Cerebellar nuclear complex (tissue), 1 donor: ENCODE measurements at regions not wholly inside any gene's neighbourhood (a gene's known extent, or its start where the extent isn't known, plus 50 kb on each side); places are given as distances from the start of the nearest gene placed in this dataset.

Source experiments
- DNase-seq, 2 experiments: peaks; one replicate each; lab custom pipeline; 2025; lab: John Stamatoyannopoulos, UW

GRCh38 chr7:31171984-31172383 lies 119.9 kb downstream of the ADCYAP1R1 start:
- no peak for DNase-seq

GRCh38 chr7:31171216-31171785 lies 119.2 kb downstream of the ADCYAP1R1 start:
- DNase-seq, result no peak
